Stimulated activated CD8-positive, alpha-beta memory T cell treated with anti-CD3 and anti-CD28 coated beads, Interleukin-4, amount 100 ng/mL, for 48 hours (primary cell): ENCODE measurements at regions not wholly inside any gene's neighbourhood (a gene's known extent, or its start where the extent isn't known, plus 50 kb on each side); places are given as distances from the start of the nearest gene placed in this dataset.

Experiments
- DNase-seq: peaks from one replicate; pipeline ENCODE4 v3.0.0-alpha.2; 2020

DNA sequence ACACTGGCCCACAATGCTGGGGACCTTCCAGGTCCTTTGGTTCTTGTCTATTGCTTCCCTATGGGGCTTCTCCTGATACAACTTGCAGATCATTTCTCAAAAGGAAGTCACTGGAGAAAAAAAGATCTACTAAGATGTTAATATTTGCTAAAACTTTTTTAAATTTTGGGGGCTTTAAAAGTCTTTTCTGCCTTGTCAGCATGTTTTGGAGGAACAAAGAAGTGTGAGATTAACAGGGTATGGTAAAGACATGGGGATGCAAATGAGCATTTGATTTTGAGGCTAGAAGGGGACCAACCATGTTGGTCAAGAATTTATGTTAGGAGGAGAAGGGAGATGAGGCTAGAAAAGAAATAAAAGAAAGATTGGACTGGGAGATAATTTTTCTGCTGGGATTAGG, 515.4 kb downstream of the HTR7 start:
- DNase-seq, result no peak

DNA sequence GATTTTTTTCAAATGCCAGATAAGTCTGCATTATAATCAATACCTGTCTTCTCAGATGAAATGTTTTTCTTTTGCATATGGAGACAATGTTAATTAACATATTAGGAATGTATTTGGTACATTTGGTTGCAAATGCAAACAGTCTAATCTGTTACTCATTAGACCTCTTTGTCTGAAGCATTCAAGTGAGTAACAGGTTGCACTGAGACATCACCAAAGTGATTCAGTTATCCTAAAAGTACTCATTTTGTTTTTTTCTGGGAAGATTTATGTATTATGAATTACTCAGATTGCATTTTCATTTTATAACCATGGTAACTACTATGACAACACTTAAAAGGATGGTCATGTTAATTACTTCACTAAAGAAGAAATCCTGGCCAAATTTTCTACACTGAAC, 513.6 kb downstream of the HTR7 start:
- DNase-seq, result no peak

DNA sequence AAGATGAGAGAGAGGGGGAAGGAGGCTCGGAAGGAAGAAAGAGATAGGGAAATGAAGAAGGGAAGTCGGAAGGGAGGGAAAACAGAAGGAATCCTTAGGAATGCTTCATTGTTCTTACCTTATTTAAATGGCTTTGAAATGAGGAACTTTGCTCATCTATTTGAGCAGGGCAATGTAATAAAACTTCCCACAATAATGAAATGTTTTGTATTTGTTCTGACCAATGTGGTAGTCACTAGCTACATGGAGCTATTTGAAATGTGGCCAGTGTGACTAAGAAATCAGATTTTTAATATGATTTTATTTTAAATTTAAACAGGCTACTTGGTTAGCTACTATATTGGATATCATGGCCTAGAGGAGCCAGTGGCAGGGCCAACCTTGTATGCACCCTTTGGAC, 510.6 kb downstream of the HTR7 start:
- DNase-seq, result no peak

DNA sequence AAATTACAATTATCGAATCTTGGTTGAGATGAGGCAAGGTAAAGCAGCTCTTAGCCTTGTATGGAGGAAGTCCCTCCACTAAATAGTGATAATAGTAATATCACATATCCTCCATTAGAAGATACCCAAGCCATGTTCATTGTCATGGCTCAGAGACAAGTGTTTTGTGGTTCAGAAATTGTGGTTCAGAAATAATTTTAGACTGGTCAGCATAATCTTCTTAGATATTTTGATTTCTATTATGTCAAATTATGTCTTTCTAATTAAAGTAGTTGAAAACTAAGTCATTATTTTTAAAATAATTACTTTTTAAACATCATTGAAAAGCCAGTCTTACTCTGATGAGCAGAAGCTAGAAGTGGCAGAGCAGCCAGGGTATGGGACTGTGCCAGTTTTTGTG, 507.7 kb downstream of the HTR7 start:
- no peak for DNase-seq

DNA sequence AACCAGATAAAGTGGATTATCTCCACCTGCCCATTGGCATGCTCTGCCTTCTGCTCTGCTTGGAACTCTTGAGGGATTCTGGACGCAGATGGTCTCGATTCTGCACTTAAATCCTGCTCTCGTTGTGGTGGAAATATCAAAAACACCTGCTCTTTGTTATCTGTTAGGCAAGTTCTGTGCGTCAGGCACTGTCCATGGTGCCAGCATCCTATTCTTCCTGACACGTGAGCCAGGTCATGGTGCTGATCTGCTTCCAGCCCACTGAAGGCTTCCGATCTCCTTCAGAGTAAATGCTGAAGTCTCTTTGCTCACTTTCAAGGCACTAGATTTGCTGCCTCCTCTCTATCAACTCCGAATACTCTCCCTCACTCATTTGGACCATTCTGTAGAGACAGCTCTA, 505.6 kb downstream of the HTR7 start:
- DNase-seq, result no peak

DNA sequence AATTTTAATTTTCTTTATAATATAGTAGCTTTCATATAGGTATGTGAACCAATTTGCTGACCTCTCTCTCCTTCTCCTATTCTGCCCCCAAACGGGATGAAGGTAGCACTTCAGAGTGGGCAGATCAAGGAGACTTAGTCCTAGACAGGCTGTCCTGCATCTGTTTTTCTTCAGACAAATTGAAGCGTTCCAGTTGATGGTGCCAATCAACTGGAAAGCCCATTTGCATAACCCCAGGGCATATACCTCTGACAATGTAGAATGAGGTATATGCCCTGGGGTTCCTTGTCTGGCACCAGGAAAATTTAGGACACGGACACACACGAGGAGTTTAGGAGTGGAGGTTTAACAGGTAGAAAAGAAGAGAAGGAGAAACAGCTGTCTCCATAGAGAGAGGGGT, 502.9 kb downstream of the HTR7 start:
- DNase-seq, result no peak

DNA sequence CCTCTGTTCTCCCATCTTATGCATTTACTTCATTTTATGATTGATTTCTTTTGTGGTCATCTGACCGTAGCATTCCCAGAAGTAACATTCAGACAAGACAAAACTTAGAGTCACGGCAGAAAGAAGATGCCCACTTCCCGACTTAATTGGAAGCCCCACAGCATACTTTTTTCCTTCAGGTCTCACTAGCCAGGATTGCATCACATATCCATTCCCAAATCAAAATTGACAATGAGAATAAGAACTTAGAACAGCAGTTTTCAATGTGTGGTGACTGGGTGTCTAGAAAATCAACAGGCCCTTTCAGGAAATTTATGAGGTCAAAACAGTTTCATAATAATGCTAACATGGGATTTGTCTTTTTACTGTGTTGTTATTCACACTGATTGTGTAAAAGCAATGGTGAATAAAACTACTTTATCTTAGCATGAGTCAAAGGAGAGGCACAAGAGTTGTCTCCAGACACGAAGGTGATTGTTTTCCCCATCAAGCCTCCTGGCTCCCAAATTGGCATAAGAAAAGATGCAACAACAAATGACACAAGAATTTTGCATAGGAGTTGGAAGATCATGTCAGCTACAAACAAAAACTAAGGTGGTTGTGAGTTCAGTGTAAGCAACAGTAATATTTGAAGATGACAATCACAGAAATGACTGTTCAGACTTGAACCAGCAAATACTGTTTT, 493.9 kb downstream of the HTR7 start:
- DNase-seq, result no peak

DNA sequence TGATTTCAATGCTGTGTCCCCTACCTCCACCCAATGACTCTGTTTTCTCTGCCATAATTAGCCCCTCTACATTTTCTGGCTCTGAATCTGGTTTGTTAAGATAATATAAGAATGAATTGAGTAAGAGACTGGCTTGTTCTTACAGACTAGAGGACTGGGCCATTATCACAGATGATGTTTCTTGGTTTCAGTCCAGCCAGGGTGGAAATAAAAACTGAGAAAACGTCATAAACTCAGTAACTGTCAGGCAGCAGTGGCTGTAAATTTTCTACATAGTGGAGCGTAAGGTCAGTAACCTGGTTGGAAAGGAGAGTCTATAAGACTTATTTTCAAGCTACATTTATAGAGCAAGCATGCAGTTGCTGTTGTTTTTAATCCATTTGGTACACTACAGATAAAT, 485.4 kb downstream of the HTR7 start:
- no peak for DNase-seq

DNA sequence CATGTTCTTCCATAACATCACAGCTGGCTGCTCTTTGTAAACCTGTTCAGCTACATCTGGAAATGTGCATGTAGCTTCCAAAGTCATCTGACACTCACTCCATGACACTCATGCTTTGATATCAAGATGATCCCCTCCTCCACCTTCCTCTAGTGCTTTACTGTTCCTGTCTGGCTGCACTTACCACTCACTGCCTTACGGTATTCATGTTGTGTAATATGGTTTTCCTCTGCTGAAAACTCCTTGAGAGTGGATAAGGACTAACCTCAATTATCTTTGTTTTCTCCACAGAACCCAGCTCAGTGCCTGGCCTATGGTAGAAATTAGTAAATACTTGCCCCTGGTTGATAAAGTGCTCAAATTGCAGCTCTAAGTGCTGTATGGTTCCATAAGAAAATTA, 483.9 kb downstream of the HTR7 start:
- DNase-seq, result no peak

DNA sequence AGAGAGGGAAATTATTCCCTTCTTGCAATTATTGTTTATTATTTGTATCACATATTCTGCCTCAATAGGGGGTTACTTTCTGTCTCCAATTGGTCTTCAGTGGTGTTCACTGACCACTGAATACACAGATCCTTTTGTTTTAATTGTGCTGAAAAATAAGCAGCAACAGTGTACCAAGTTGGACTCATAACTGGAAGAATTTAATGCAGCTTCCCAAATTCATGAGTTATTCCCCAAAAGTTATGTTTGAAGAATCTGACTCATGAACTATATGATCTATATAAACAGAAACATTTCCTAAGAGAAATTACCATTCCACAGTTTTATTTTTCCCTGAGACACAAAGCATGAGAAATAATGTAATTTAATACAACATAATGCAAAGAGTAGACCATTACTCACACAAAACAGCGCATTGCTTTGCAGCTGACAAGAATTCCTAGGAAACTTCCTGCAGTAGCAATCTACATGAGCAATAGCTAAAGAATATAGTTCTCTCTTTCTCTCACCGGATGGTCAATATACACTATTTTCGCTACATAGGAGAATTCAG, 479.2 kb downstream of the HTR7 start:
- no peak for DNase-seq

DNA sequence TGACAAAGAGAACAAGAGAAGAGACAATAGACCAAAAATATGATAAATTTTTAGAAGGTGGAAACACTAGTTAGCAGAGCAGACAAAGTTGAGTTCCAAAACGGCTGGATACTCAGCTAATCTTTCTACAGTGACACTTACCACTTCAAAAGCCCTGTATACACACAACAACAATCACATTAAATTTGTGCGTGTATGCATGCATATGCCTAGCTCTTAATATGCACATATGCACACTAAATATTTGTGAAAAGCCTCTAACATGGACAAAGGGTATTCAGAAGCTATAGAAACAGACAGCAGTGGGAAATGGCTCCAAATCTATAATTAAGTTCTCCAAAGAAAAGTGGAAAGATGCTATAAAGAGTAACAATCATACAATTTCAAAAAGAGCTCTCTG, 476.4 kb downstream of the HTR7 start:
- DNase-seq, result no peak

DNA sequence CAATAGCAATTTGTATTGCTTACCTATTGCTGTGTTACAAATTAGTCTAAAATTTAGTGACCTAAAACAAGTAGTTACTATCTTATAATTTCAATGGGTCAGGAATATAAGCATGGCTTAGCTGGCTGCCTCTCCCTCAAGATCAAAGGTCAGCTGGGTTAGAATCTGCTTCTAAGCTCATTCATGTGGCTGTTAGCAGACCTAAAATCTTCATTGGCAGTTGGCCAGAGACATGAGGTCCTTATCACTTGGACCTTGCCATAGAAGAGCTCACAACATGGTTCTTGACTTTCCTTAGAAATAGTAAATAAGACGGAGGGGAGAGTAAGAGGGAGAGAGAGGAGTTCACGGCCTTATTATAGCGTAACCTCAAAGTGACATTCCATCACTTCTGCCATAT, 468.0 kb downstream of the HTR7 start:
- DNase-seq, result no peak

DNA sequence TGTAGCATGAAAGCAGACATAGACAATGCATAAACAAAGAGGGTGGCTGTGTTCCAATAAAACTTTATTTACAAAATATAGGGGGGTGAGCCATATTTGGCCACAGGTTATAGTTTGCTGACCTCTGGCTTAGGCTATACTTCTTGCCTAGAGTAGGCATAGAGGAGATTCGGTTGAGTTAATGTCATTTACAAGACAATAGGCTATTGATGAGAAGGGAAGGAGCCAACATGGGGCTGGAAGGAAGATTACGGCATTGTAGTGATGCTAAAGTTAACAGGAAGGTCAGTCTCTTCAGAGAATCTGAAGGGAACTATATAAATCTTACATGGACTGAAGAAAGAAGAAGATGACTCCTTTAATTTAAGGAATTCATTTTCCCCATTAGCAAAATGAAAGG, 463.5 kb downstream of the HTR7 start:
- no peak for DNase-seq

DNA sequence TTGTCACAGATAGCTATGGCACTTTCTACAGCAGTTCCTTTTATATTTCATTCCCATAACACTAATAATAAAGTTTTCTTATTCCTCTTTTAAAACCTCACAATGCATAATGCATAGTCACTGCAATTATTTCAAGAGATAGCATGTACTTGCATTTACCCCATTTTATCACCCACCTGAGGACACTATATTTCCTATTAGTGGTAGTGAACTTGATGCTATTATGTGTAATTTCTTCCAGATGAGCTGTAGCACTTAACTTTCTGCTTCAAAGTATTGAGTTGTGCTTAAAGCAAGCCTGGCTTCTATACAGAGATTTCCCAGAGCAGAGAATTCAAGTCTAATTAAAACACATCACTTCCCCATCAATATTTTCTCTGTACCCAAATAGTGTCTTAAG, 461.1 kb downstream of the HTR7 start:
- no peak for DNase-seq

DNA sequence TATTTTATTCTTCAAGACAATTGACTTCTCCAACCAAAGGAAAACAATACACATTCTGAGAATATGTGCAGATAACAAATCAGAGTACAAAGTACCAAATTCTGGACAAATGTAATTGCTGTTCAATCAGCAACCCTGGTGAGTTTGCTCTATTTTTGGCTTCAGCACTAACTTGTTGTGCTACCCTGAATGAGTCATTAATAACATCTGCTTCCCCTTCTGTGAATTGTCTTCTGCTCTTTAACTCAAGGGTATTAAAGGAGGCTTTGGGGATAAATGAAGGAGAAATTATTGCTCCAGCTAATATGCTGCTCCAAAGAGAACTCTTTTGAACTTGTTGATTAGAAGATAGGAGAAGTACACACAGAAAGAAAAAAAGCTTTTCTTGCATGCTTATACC, 459.3 kb downstream of the HTR7 start:
- no peak for DNase-seq

DNA sequence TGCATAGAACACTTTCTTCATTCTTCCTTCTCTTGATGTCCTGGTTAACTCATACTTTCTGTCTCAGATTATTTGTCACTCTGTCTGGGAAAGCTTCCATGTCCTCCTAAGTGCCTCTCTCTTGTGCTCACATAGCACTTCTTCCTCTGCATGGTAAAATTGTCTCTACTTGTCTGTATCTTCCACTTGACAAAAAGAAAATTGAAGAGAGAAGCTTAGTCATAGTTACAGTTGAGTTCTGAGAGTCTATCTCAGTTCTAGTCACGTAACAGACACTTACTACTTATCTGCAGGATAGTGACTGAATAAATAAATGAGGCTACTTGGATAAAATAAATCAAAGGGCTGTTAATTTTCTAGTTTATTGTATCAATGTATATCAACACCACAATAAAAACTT, 458.1 kb downstream of the HTR7 start:
- DNase-seq, result no peak

DNA sequence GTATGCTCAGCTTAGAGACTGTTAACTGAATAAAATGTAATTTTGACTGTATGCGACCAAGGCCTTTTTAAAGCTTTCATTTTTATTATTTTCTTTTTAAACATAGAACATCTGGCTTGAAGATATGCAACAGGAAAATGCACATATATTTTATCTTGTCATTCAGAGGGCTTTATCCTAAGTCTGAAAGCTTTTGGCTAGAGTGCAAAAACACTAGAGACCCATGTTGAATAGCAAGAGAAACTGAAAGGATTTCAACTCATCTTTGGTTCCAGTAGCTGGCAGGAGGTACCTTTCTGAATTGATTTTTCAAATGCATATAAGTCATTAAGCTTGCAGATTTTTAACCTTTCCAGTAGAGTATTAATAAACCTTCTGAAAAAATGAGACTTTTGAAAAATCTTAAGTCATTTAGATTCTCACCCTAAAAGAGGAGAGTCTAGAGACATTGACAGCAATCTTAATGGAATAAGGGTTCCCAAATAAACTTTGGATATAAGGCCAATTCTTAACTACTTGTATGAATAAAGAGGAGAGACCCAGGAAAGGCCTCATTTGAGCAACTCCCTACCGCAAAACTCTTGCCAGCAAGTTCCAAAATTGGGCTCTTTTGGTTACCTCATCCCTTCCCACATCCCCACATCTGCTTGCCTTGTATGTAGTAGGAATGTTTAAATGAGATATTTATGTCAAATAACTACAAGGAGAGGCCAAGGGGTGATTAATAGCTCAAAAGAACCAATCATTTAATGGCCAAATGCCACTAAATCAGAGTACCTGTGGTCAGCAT, 454.4 kb downstream of the HTR7 start:
- DNase-seq, result no peak

DNA sequence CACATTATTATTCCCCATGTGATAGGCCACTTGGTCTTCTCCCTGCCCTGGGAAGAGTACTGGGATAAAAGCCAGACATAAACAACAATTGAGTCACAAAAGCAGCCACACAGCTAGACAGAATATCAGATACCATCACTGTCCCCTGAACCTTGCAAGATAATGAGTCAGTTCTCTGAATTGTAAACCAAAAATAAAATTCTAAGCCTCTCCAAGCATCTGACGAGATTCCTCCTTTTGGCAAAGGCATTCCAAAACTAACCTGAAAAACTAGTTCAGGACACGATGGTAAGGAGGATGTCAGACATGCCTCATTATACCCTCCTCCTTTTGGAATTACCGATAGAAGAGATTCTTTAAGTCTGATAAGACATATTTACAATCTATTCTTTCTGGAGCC, 450.7 kb downstream of the HTR7 start:
- DNase-seq, result no peak

DNA sequence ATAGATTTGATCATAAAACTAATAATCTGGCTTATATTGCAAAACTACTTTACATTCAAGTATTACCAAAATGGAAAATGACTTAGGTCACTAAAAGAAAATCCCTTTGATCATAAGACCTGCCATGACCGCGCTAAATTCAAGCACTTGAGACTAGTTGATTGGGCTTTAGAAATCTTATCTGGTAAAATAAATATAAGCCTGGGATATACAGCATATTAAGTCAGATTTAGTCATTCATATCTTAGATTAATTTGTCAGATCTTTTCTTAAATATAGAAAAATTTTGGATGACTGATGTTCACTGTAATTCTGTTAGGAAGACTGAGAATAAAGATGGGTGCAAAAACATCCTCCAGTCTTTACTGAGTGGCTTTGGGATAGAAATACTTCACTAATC, 450.0 kb downstream of the HTR7 start:
- DNase-seq, result no peak

DNA sequence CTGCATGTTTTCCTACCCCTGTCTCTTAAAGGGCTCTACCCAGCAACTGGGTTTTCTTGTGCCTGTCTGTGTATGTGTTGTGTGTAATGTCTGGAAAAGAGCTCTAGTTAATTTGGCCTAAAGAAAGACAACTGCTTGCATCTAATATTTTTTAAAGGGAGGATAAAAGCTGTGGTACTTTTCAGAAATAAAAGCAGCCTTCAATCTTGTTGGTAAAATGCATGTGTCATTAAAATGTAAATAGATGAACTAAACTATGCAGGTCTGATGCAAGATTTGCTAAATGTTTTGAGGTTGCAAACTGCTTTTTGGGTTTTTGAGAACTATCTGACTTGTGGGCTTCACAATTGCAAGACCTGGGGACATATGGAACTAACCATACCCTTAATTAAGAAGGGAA, 445.3 kb downstream of the HTR7 start:
- no peak for DNase-seq

DNA sequence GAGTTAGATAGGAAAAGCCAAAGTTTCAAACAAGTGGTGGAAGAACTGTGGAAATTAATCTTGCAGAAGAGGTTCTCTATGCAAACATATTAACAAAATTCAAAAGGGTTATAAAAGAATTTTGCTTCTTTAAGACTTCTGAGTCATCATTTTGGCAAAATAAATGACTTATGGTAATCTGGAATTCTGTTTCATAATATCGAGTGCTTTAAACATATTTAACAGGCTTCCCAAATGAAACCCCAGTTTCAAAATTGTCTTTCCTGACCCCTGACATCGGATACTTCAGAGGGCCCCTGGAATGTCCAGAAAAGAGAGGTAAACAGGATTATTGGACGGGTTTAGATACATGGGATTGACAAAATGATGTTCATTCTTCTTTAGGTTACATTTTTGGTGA, 444.6 kb downstream of the HTR7 start:
- DNase-seq, result no peak

DNA sequence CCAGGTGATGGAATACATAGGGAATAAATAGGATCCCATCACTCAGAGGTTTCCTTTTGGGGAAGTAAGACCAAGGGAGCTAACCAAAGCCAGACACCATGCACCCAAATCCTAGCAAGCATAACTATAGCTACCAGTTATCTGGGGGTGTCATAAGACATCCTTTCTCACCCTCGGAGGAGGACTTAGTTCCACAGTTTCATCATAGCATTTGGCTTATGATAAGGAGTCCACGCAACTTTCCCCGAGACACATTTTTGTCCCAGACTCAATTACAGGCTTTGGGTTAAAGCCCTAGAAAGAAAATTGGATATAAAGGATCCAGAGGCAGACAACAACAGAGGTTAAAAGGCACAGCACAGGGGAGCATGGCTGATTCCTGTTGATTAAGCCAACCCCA, 442.9 kb downstream of the HTR7 start:
- no peak for DNase-seq

DNA sequence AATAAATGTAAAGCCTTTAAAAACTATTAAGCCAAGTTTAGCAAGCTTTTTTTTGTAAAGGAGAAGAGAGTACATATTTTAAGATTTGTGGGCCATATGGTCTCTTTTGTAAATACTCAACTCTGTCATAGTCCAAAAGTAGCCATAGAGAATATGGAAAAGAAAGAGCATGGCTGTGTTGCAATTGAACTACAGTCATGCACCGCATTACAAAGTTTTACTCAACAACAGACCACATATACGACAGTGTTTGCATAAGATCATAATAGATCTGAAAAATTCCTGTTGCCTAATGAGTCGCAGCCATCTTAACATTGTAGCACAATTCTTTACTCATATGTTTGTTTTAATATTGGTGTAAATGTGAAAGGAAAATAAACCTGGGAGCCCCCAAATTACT, 440.8 kb downstream of the HTR7 start:
- no peak for DNase-seq

DNA sequence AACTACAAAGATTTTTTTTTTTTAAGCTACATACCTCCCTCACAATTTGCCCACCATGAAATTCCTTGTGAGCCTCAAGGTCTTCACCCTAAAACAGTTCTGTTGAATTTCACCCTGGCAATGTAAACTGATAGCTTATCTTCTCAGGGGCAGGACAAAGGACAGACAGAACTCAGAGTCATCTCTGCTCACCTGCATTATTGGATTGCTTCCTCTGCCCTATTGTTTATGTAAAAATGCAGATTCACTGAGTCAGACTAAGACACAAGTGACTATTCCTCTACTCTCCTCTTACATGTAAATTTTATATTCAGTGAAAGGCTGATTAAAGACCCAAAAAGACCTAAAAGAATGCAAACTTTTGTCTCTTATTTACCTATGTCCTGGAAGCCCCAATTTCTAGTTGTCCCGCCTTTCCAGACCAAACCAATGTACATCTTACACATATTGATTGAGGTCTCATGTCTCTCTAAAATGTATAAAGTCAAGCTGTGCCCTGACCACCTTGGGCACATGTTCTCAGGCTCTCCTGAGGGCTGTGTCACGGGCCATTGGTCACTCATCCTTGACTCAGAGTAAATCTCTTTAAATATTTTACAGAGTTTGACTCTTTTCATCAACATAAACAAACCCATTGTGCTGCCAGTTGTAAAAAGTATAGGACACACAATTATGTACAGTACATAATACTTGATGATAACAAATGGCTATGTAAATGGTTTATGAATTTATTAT, 440.2 kb downstream of the HTR7 start:
- DNase-seq, result no peak
